ENCODE measurements at regions not wholly inside any gene's neighbourhood (a gene's known extent, or its start where the extent isn't known, plus 50 kb on each side); places are given as distances from the start of the nearest gene placed in this dataset.

DNA sequence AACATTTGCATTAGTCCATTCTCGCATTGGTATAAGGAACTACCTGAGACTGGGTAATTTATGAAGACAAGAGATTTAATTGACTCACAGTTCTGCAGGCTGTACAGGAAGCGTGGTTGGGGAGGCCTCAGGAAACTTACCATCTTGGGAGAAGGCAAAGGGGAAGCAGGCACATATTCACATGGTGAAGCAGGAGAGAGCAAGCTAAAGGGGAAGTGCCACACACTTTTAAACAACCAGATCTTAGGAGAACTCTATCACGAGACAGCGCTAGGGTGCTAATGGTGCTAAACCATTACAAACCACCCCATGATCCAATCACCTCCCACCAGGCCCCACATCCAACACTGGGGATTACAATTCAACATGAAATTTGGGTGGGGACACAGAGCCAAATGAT, 201.7 kb upstream of the MGAT5 start:
- TF ChIP-seq, protein P1, sequence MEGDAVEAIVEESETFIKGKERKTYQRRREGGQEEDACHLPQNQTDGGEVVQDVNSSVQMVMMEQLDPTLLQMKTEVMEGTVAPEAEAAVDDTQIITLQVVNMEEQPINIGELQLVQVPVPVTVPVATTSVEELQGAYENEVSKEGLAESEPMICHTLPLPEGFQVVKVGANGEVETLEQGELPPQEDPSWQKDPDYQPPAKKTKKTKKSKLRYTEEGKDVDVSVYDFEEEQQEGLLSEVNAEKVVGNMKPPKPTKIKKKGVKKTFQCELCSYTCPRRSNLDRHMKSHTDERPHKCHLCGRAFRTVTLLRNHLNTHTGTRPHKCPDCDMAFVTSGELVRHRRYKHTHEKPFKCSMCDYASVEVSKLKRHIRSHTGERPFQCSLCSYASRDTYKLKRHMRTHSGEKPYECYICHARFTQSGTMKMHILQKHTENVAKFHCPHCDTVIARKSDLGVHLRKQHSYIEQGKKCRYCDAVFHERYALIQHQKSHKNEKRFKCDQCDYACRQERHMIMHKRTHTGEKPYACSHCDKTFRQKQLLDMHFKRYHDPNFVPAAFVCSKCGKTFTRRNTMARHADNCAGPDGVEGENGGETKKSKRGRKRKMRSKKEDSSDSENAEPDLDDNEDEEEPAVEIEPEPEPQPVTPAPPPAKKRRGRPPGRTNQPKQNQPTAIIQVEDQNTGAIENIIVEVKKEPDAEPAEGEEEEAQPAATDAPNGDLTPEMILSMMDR (IDR thresholded peaks at IDR 0.05) = no peak
- TF ChIP-seq EZH2 (IDR thresholded peaks at IDR 0.05; ENCODE audit: borderline replicate concordance, insufficient read depth, low read depth, low read length, poor library complexity, severe bottlenecking) = no peak
